ENCODE measurements at regions not wholly inside any gene's neighbourhood (a gene's known extent, or its start where the extent isn't known, plus 50 kb on each side); places are given as distances from the start of the nearest gene placed in this dataset.

DNA sequence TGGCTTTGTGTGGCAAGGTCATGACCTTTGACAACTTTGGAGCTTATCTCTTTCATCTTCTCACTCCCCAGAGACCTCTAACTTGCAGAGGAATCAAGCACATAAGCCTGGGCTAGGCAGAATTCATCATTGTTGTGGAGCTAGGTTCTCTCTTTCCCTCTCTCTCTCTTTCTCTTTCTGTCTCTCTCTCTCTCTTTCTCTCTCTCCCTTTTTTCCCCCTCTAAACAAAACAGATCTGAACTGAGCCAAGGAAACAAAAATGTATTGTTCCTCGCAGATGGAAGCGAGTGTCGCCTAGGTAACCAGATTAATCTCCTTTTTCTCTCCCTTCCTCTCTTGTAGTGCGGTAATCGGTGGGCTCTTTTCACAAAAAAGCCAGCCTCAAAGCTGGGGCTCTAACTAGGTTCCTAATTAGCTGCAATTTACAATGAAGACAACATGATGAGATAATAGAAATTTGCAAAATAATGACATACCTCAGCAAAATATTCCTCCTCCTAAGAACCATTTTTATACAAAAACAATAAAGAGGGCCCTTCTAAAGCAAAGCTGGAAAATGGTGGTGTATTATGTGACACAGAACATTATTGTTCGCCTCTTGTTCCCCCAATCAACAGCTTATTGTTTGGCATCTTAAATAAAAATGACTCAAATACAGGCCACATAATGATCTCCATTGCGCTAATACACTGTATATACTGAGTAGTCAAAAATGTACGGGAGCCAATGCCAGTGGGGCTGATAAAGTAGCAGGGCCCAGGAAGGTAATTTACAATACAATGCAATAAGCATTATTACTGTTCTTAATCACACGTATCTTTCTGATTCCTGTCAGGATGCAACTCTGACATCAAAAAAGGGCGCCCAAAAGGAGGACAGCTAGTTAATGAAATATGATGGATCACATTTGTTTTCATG is 65.7 kb upstream of the SOX5 start:
- no peak for DNase-seq
- Mint-ChIP-seq H3K36me3 (ENCODE audit: low read depth) (no peaks in the 10 kb centered on the region), H3K4me3 (no peak overlapping the region), H3K27ac (no peak overlapping the region), H3K9me3 (peaks cover 3% of the 10 kb centered on the region), H3K27me3 (no peaks in the 10 kb centered on the region), H3K4me1 (no peaks in the 10 kb centered on the region)
- POLR2A ChIA-PET: no interaction called here
- CTCF ChIA-PET: no interaction called here

DNA sequence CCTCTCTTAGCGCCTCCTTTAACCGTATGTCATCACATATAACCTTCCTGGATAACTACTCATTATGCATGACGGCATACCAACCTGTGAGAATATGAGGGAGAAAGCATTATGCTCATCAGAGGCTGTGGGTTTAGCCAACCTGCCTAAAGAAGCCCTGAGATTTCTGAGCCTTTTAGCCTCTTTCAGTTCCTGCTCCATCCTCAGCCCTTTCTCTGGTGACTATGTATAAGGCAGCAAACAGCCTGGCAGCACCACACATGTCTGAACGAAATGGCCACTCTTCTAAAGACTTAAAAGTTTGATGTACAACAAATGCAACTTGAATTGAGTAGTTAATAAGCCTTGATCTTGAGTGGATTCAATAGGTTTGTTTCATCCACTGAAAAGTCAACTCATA is 64.8 kb upstream of the SOX5 start:
- no peaks in the 10 kb centered on the region for H3K27me3 Mint-ChIP-seq
- no peak for DNase-seq
- peaks cover 3% of the 10 kb centered on the region for H3K9me3 Mint-ChIP-seq
- H3K27ac Mint-ChIP-seq: no peak overlapping the region
- ChIA-PET CTCF (no interaction called here), POLR2A (no interaction called here)
- no peaks in the 10 kb centered on the region for H3K4me1 Mint-ChIP-seq
- no peak overlapping the region for H3K4me3 Mint-ChIP-seq
- H3K36me3 Mint-ChIP-seq (ENCODE audit: low read depth): no peaks in the 10 kb centered on the region

DNA sequence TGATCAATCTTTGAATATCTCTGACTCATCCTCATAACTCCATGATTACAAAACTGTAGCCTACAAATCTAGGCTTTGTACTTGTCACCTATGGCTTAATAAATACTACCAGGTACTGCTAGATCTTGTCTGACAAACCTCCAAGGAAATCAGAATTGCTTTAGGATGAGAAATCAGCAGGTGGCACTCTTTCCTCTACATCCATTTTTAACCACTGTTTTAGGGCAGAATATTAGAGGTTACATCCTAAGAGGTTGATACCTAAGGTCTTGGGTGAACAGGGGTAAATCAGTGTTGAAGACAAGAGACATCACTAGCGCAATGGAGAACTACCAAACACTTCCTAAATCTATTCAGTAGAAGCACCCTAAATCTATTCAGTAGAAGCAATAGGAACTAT is 63.1 kb upstream of the SOX5 start:
- CTCF ChIA-PET: no interaction called here

DNA sequence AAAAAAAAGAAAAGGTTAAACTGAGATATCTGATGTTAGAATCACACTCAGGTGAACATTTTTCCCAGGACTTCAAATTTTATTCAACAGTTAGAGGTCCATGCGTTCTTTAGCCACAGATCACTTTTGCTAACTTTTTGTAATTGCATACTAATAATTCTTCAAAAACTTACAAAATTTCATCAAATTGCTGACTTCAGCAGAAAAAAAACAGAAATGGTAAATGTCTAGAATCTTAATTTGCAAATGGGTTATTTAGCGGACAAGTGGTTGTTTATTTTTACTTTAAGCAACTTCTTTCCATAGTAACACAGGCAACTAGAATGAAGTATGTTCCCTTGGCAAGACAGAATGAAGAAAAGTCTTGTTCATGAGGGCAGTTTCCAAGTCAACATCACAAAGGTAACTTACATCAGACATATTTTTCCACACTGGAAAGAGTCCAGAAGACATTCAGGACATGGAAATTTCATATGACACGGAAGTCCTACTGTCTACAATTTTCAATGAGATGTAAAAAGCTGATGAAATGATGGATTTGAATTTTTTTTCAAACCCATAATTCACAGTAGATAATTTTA is 62.5 kb upstream of the SOX5 start:
- H3K27ac Mint-ChIP-seq: no peak overlapping the region
- ChIA-PET CTCF (no interaction called here), POLR2A (no interaction called here)
- H3K36me3 Mint-ChIP-seq (ENCODE audit: low read depth): no peaks in the 10 kb centered on the region
- H3K27me3 Mint-ChIP-seq: no peaks in the 10 kb centered on the region
- no peaks in the 10 kb centered on the region for H3K4me1 Mint-ChIP-seq
- no peak overlapping the region for H3K4me3 Mint-ChIP-seq
- DNase-seq: no peak
- peaks cover 3% of the 10 kb centered on the region for H3K9me3 Mint-ChIP-seq

More for the DNA sequence above, 63.1 kb upstream of the SOX5 start:
- no peak overlapping the region for H3K4me3 Mint-ChIP-seq
- DNase-seq: no peak
- H3K27me3 Mint-ChIP-seq: no peaks in the 10 kb centered on the region
- peaks cover 3% of the 10 kb centered on the region for H3K9me3 Mint-ChIP-seq
- POLR2A ChIA-PET: no interaction called here
- H3K36me3 Mint-ChIP-seq (ENCODE audit: low read depth): no peaks in the 10 kb centered on the region
- H3K4me1 Mint-ChIP-seq: no peaks in the 10 kb centered on the region
- no peak overlapping the region for H3K27ac Mint-ChIP-seq

DNA sequence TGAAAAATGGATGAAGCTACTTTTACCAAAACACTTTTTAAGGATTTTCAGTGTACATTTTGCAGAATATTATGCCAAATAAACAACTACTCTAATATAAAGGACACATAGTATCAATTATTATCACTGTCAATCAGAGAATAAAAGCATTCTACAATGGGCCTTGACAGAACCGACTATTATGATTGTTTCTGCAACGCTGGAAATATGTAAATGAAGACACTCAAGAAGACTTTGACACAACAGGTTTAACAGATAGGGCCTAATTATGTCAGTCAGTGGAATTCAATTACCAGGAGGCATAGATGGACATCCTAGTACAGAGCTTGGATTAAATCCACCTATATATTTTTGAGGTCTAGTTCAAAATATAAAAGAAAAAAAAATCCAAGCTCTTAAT is 58.7 kb upstream of the SOX5 start:
- CTCF ChIA-PET: no interaction called here
- POLR2A ChIA-PET: no interaction called here
- Mint-ChIP-seq H3K4me1 (no peaks in the 10 kb centered on the region), H3K27me3 (no peaks in the 10 kb centered on the region), H3K27ac (no peak overlapping the region), H3K9me3 (no peaks in the 10 kb centered on the region), H3K36me3 (ENCODE audit: low read depth) (no peaks in the 10 kb centered on the region), H3K4me3 (no peak overlapping the region)
- no peak for DNase-seq

All from activated CD4-positive, alpha-beta memory T cell treated with anti-CD3 and anti-CD28 coated beads, Interleukin-2, amount 10 ng/mL, durations not matched to agents 7 days and 5 days (primary cell).